UCSD-AML1 (cell line): ENCODE measurements at regions not wholly inside any gene's neighbourhood (a gene's known extent, or its start where the extent isn't known, plus 50 kb on each side); places are given as distances from the start of the nearest gene placed in this dataset.

ENCODE experiments used
- DNase-seq: peaks from one replicate; lab custom pipeline; 2025; ENCODE audit not compliant: unreplicated experiment; lab: John Stamatoyannopoulos, UW

- DNase-seq, result no peak
Observed at GRCh38 chr5:110218981-110219380, 507.5 kb downstream of the TMEM232 start.

- DNase-seq, result no peak
Observed at GRCh38 chr5:110219769-110220168, 506.7 kb downstream of the TMEM232 start.

GRCh38 chr5:110221036-110221435 is 505.4 kb downstream of the TMEM232 start:
- DNase-seq, result no peak

- DNase-seq, result no peak
Observed at GRCh38 chr5:110224050-110224449, 502.4 kb downstream of the TMEM232 start.

GRCh38 chr5:110225949-110226348 is 500.5 kb downstream of the TMEM232 start:
- no peak for DNase-seq

GRCh38 chr5:110239786-110240185 is 486.7 kb downstream of the TMEM232 start:
- no peak for DNase-seq

- DNase-seq, result no peak
Observed at GRCh38 chr5:110242950-110243349, 483.5 kb downstream of the TMEM232 start.

- no peak for DNase-seq
Observed at GRCh38 chr5:110248921-110249320, 477.6 kb downstream of the TMEM232 start.

- DNase-seq, result no peak
Observed at GRCh38 chr5:110250355-110250754, 476.1 kb downstream of the TMEM232 start.

GRCh38 chr5:110250755-110251154 is 475.7 kb downstream of the TMEM232 start:
- no peak for DNase-seq

- DNase-seq, result no peak
Observed at GRCh38 chr5:110251366-110251765, 475.1 kb downstream of the TMEM232 start.

GRCh38 chr5:110255194-110255593 is 471.3 kb downstream of the TMEM232 start:
- no peak for DNase-seq

- DNase-seq, result no peak
Observed at GRCh38 chr5:110256298-110256697, 470.2 kb downstream of the TMEM232 start.

- DNase-seq, result no peak
Observed at GRCh38 chr5:110257971-110258370, 468.5 kb downstream of the TMEM232 start.

- no peak for DNase-seq
Observed at GRCh38 chr5:110258460-110259216, 467.8 kb downstream of the TMEM232 start.

GRCh38 chr5:110262749-110263148 is 463.7 kb downstream of the TMEM232 start:
- no peak for DNase-seq

- DNase-seq, result no peak
Observed at GRCh38 chr5:110264661-110265060, 461.8 kb downstream of the TMEM232 start.

- DNase-seq, result no peak
Observed at GRCh38 chr5:110265162-110265561, 461.3 kb downstream of the TMEM232 start.

- no peak for DNase-seq
Observed at GRCh38 chr5:110267714-110268113, 458.8 kb downstream of the TMEM232 start.

- no peak for DNase-seq
Observed at GRCh38 chr5:110268283-110268682, 458.2 kb downstream of the TMEM232 start.

GRCh38 chr5:110268985-110269384 is 457.5 kb downstream of the TMEM232 start:
- no peak for DNase-seq

GRCh38 chr5:110269478-110270142 is 456.9 kb downstream of the TMEM232 start:
- no peak for DNase-seq

- DNase-seq, result no peak
Observed at GRCh38 chr5:110275878-110276277, 450.6 kb downstream of the TMEM232 start.
